PFSK-1 (cell line): ENCODE measurements at regions not wholly inside any gene's neighbourhood (a gene's known extent, or its start where the extent isn't known, plus 50 kb on each side); places are given as distances from the start of the nearest gene placed in this dataset.

Experiments
- FOXP2 ChIP-seq: optimal IDR thresholded peaks from 2 replicates; pipeline ENCODE3; 2011; ENCODE audit warnings: borderline replicate concordance, control low read depth, inconsistent platforms; ENCODE audit not compliant: insufficient read depth; ENCODE audit errors: extremely low read length, extremely low read depth
- POLR2AphosphoS5 ChIP-seq: IDR thresholded peaks from 2 replicates; pipeline ENCODE4 v1.6.1; 2012; ENCODE audit warnings: low read depth, mild to moderate bottlenecking, control low read depth, low read length, moderate library complexity
- REST ChIP-seq, 2 experiments: IDR thresholded peaks; 2 replicates each; pipeline versions ENCODE4 v1.6.1 to v1.8.0; 2011 to 2012; ENCODE audit warnings: low read depth in 2 of 2, low read length in 2 of 2, control low read depth in 1 of 2, inconsistent platforms in 1 of 2, mild to moderate bottlenecking in 1 of 2, moderate library complexity in 1 of 2; ENCODE audit not compliant: insufficient read depth in 1 of 2
- SIN3A ChIP-seq: IDR thresholded peaks from 2 replicates; pipeline ENCODE4 v1.6.1; 2012; ENCODE audit warnings: mild to moderate bottlenecking, low read length, moderate library complexity, borderline replicate concordance; ENCODE audit not compliant: insufficient read depth
- TAF1 ChIP-seq: IDR thresholded peaks from 2 replicates; pipeline ENCODE4 v1.6.1; 2012; ENCODE audit warnings: low read length, control low read depth, borderline replicate concordance; ENCODE audit not compliant: insufficient read depth

- no peak for TF ChIP-seq POLR2AphosphoS5
- TF ChIP-seq REST (IDR thresholded peaks at IDR 0.05; ENCODE audit: insufficient read depth in 1 of 2, low read depth in 2 of 2, low read length in 2 of 2): no peak
- no peak for TF ChIP-seq TAF1
- no peak for TF ChIP-seq FOXP2
- TF ChIP-seq SIN3A: no peak
Observed at GRCh38 chr12:127386723-127387122, 880.2 kb upstream of the TMEM132C start.

- TF ChIP-seq SIN3A (no peak), REST (IDR thresholded peaks at IDR 0.05; ENCODE audit: insufficient read depth in 1 of 2, low read depth in 2 of 2, low read length in 2 of 2) (no peak), TAF1 (no peak), POLR2AphosphoS5 (no peak), FOXP2 (no peak)
Observed at GRCh38 chr12:127388985-127389384, 878.0 kb upstream of the TMEM132C start.

DNA sequence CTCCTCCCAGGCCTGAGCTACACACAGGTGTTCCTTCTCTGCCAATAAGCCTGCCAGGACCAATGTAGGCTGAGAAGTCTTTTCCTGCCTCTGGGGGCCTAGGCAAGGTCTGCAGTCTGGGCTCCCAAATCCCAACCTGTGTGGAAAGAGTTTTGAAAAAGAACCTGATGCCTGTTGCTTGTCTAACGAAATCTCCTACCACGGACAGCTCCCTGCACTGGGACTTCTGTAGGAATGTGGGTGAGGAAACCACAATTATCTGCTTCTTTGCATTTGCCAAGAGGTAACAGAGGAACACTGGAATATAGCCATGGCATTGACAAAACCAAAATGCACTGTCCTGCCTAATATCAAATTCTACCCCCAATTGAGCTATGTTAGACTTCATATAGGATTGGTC is 877.0 kb upstream of the TMEM132C start:
- TF ChIP-seq SIN3A (no peak), POLR2AphosphoS5 (no peak), FOXP2 (no peak), REST (IDR thresholded peaks at IDR 0.05; ENCODE audit: insufficient read depth in 1 of 2, low read depth in 2 of 2, low read length in 2 of 2) (peak; percentile 50 to 91; a peak in 3 of 4 replicates), TAF1 (no peak)

GRCh38 chr12:127393465-127393864 is 873.5 kb upstream of the TMEM132C start:
- TF ChIP-seq REST (IDR thresholded peaks at IDR 0.05; ENCODE audit: insufficient read depth in 1 of 2, low read depth in 2 of 2, low read length in 2 of 2) (no peak), FOXP2 (no peak), SIN3A (no peak), POLR2AphosphoS5 (no peak), TAF1 (no peak)

DNA sequence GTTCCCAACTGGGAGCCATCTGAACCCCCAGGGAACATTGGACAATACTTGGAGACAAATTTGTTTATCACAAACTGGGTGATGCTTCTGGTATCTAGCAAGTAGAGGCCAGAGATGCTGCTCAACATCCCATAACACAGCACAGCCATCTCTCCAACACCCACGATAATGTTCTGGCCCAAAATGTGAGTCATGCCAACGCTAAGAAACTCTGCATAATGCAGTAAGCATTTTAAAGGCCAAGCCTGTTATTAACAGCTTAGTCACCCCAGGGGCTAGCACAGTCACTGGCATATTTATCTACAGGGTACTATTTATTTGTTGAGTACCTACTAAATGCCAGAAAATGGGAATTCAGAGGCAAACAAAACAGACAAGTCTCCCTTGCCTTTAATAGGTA is 873.1 kb upstream of the TMEM132C start:
- TF ChIP-seq FOXP2: no peak
- no peak for TF ChIP-seq REST (IDR thresholded peaks at IDR 0.05; ENCODE audit: insufficient read depth in 1 of 2, low read depth in 2 of 2, low read length in 2 of 2)
